Type B pancreatic cell (in vitro differentiated cells): ENCODE measurements at regions not wholly inside any gene's neighbourhood (a gene's known extent, or its start where the extent isn't known, plus 50 kb on each side); places are given as distances from the start of the nearest gene placed in this dataset.

Experiments
- DNase-seq: peaks from one replicate; pipeline ENCODE4 v3.0.0; 2021; ENCODE audit warnings: mixed read lengths; ENCODE audit not compliant: unreplicated experiment; ENCODE audit errors: extremely low spot score
- H3K27ac Mint-ChIP-seq: 2 replicates; pipeline ENCODE4 v1.8.0; 2021; ENCODE audit warnings: mild to moderate bottlenecking, mixed read lengths
- H3K27me3 Mint-ChIP-seq: 2 replicates; pipeline ENCODE4 v1.8.0; 2021; ENCODE audit warnings: mixed read lengths
- H3K36me3 Mint-ChIP-seq: 2 replicates; pipeline ENCODE4 v1.8.0; 2021; ENCODE audit warnings: mixed read lengths
- H3K4me1 Mint-ChIP-seq: one replicate; pipeline ENCODE4 v1.8.0; 2021; ENCODE audit warnings: mixed read lengths; ENCODE audit not compliant: unreplicated experiment
- H3K4me3 Mint-ChIP-seq: 2 replicates; pipeline ENCODE4 v1.8.0; 2021; ENCODE audit warnings: mild to moderate bottlenecking, mixed read lengths
- H3K9me3 Mint-ChIP-seq: 2 replicates; pipeline ENCODE4 v1.8.0; 2021; ENCODE audit warnings: mixed read lengths
- TF ChIP-seq, protein P1 (sequence below): fragments of 200-600 bp; sonication (generic); conservative IDR thresholded peaks from 2 replicates; pipeline ENCODE4 v1.5.0; 2021; ENCODE audit warnings: antibody characterized with exemption, mild to moderate bottlenecking

DNA sequence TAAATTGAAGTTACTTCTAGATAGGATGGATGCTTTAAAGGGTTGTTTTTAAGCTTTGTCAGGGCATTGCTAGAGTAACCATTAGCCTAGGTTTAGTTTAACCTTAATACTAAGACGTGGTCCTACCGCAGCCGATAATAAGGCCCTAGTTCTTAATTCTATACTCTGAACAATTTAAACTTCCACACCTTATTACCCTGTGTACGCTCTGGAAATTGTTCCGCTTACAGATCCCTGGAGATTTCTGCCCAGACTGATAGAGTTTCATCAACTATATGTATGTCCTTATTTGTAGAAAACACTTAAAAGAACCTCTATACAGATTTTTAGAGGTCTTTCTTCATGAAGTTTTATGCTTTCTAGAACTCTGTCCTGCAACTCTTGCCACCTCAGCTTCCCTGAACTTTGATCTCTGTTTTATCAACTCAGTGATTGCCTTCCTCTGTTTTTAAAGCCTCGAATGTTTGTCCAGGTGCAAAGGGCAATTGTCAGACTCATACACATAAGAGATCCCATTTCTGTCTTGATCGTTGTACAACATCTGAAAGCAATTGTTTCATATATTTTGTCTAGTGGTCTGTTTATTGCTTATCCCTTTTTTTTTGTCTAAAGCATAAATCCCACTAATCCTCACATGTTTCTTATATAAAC lies 71.1 kb upstream of the VCX start:
- TF ChIP-seq, protein P1, sequence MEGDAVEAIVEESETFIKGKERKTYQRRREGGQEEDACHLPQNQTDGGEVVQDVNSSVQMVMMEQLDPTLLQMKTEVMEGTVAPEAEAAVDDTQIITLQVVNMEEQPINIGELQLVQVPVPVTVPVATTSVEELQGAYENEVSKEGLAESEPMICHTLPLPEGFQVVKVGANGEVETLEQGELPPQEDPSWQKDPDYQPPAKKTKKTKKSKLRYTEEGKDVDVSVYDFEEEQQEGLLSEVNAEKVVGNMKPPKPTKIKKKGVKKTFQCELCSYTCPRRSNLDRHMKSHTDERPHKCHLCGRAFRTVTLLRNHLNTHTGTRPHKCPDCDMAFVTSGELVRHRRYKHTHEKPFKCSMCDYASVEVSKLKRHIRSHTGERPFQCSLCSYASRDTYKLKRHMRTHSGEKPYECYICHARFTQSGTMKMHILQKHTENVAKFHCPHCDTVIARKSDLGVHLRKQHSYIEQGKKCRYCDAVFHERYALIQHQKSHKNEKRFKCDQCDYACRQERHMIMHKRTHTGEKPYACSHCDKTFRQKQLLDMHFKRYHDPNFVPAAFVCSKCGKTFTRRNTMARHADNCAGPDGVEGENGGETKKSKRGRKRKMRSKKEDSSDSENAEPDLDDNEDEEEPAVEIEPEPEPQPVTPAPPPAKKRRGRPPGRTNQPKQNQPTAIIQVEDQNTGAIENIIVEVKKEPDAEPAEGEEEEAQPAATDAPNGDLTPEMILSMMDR = no peak
- H3K27me3 Mint-ChIP-seq = peaks cover 4% of the 10 kb centered on the region
- no peaks in the 10 kb centered on the region for H3K9me3 Mint-ChIP-seq
- no peak for DNase-seq
- H3K27ac Mint-ChIP-seq = no peak overlapping the region
- H3K4me3 Mint-ChIP-seq = peak overlapping the region; percentile 7
- H3K36me3 Mint-ChIP-seq = no peaks in the 10 kb centered on the region
- peaks cover 12% of the 10 kb centered on the region for H3K4me1 Mint-ChIP-seq

GRCh38 chrX:7759830-7760229 lies 83.1 kb upstream of the VCX start:
- Mint-ChIP-seq H3K36me3 (no peaks in the 10 kb centered on the region), H3K27me3 (no peaks in the 10 kb centered on the region), H3K27ac (no peak overlapping the region), H3K4me1 (no peaks in the 10 kb centered on the region), H3K4me3 (no peak overlapping the region), H3K9me3 (no peaks in the 10 kb centered on the region)
- DNase-seq = no peak
- TF ChIP-seq, protein P1 = no peak

DNA sequence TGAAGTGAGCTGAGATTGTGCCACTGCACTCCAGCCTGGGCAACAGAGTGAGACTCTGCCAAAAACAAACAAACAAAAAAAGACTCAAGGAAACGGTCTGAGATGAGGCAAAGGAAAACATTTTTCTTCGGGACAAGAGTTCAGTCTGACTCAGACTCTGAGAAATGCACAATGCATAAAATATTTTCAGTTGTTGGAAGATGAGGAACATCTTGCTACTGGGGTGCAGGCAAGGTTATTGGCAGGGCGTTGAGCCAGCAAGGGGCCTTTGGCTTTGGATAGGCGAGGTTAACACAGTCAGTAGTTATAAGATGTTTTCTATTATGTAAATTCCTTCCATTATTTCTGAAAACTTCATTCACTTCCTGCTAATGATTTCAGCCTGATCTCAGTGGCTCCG lies 96.1 kb upstream of the VCX start:
- no peaks in the 10 kb centered on the region for H3K36me3 Mint-ChIP-seq
- no peaks in the 10 kb centered on the region for H3K27me3 Mint-ChIP-seq
- H3K27ac Mint-ChIP-seq = no peak overlapping the region
- peaks cover 5% of the 10 kb centered on the region for H3K9me3 Mint-ChIP-seq
- no peak overlapping the region for H3K4me3 Mint-ChIP-seq
- TF ChIP-seq, protein P1 = no peak
- H3K4me1 Mint-ChIP-seq = no peaks in the 10 kb centered on the region
- no peak for DNase-seq

- TF ChIP-seq, protein P1 = no peak
- Mint-ChIP-seq H3K4me3 (no peak overlapping the region), H3K27ac (no peak overlapping the region), H3K9me3 (no peaks in the 10 kb centered on the region), H3K27me3 (no peaks in the 10 kb centered on the region), H3K4me1 (no peaks in the 10 kb centered on the region), H3K36me3 (no peaks in the 10 kb centered on the region)
- DNase-seq = no peak
Measured at GRCh38 chrX:7730071-7730470, 112.9 kb upstream of the VCX start.

- H3K27ac Mint-ChIP-seq = no peak overlapping the region
- H3K36me3 Mint-ChIP-seq = no peaks in the 10 kb centered on the region
- H3K9me3 Mint-ChIP-seq = no peaks in the 10 kb centered on the region
- no peak for DNase-seq
- TF ChIP-seq, protein P1 = no peak
- no peak overlapping the region for H3K4me3 Mint-ChIP-seq
- H3K4me1 Mint-ChIP-seq = no peaks in the 10 kb centered on the region
- H3K27me3 Mint-ChIP-seq = no peaks in the 10 kb centered on the region
Measured at GRCh38 chrX:7720519-7720918, 122.5 kb upstream of the VCX start.

DNA sequence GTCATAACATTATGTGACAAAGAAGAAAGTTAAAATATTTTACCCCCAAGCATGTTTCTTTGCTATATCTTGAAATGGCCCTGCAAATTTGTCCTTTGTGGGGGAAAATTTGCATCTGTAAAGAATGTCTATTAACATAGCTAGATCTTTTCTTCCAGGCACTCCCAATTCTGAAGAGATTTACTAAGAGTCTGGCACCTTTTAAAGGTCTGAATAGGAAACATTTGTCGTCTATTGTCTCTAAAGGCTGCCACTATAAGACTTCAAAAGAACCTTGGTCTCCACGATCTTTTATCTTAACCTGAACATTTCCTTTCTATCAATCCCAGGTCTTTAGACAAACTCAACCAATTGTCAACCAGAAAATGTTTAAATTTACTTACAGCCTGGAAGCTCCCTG lies 128.6 kb upstream of the VCX start:
- Mint-ChIP-seq H3K27ac (no peak overlapping the region), H3K9me3 (peaks cover 4% of the 10 kb centered on the region), H3K4me3 (no peak overlapping the region), H3K36me3 (no peaks in the 10 kb centered on the region), H3K27me3 (no peaks in the 10 kb centered on the region), H3K4me1 (peaks cover 5% of the 10 kb centered on the region)
- DNase-seq = no peak
- TF ChIP-seq, protein P1 = no peak
